ENCODE measurements at regions not wholly inside any gene's neighbourhood (a gene's known extent, or its start where the extent isn't known, plus 50 kb on each side); places are given as distances from the start of the nearest gene placed in this dataset.

DNA sequence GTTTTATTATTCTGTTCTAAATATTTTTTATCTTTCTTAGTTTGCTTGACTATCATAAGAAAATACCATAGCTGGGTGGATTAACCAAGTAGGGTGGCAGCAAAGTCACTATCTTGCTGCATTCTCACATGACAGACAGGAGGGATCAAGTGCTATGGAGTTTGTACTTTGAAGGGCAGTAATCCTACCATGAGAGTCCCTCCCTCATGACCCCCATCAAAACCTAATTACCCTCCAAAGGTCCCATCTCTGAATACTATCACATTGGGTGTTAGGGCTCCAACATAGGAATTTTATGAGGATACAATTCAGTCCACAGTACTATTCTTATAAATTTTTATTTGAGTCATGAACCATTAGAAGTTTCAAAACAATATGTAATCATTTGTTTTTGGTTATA lies 388.5 kb upstream of the B3GALT2 start:
- H3K4me3 ChIP-seq (ENCODE audit: low read depth, low read length) = no peak overlapping the region
- H3K9me3 ChIP-seq (ENCODE audit: control insufficient read depth, insufficient read depth, low read length) = no peaks in the 10 kb centered on the region
- H3K36me3 ChIP-seq (ENCODE audit: control insufficient read depth, insufficient read depth, low read length) = no peaks in the 10 kb centered on the region
- H3K27me3 ChIP-seq (ENCODE audit: control insufficient read depth, insufficient read depth, low read length) = no peaks in the 10 kb centered on the region
- no peak overlapping the region for H3K9ac ChIP-seq (ENCODE audit: low read depth, low read length)
- no peaks in the 10 kb centered on the region for H3K4me1 ChIP-seq (ENCODE audit: control insufficient read depth, insufficient read depth, low read length)

DNA sequence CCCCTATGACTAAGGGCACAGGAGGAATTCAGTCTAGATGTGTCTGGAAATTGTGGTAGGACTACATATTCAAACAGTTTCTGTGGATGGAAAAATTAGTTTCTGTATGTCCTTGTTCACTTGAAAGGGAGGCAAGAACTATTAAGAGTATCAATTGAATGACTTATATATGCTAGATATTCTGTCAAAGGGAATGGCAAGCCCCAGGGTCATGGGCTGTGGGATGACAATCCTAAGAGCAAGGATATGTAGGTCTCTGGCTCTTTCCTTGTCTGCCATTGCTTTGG lies 383.5 kb upstream of the B3GALT2 start:
- Histone ChIP-seq H3K9ac (ENCODE audit: low read depth, low read length) (no peak overlapping the region), H3K9me3 (ENCODE audit: control insufficient read depth, insufficient read depth, low read length) (no peaks in the 10 kb centered on the region), H3K4me3 (ENCODE audit: low read depth, low read length) (no peak overlapping the region), H3K36me3 (ENCODE audit: control insufficient read depth, insufficient read depth, low read length) (no peaks in the 10 kb centered on the region), H3K27me3 (ENCODE audit: control insufficient read depth, insufficient read depth, low read length) (no peaks in the 10 kb centered on the region), H3K4me1 (ENCODE audit: control insufficient read depth, insufficient read depth, low read length) (no peaks in the 10 kb centered on the region)

DNA sequence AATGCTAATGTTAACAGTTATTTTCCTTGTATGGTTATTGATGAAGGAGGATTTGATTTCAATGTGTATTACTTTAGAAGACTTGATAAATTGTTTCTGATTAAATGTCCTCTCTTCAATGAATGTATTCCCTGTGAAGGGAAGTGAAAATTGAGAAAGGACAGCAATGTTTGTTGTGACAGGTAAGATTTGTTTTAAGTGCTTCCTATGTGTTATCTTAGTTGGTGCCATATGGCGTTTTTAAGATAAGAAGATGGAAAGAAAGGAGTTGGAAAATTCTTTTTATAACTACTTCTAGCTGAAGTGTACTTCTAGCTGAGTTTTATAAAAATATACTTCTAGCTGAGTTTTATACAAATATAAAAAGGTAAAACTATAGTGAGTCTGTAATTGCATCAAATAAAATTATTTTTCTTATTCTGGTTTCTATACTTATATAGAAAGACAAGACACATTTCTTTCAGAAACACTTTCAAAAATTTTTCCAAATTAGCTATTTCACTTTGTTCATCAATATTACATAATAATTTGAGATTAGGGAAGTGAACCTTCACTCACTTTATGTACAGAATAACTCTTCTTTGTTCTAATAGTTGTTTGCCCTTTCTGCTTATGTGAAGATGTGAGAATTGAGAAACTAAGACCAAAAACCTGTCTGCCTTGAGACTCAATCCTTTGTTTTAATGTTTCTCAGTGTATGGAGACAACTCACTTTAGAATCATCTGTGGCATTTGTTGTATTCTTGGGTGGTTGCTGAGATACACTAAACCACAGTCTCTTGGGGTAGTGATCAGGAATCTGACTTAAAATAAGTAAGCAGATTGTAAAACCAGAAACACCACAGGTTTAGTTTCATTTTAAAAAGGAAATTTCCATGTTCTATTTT lies 382.9 kb upstream of the B3GALT2 start:
- no peak overlapping the region for H3K9ac ChIP-seq (ENCODE audit: low read depth, low read length)
- H3K27me3 ChIP-seq (ENCODE audit: control insufficient read depth, insufficient read depth, low read length) = no peaks in the 10 kb centered on the region
- H3K4me1 ChIP-seq (ENCODE audit: control insufficient read depth, insufficient read depth, low read length) = no peaks in the 10 kb centered on the region
- no peak overlapping the region for H3K4me3 ChIP-seq (ENCODE audit: low read depth, low read length)
- H3K9me3 ChIP-seq (ENCODE audit: control insufficient read depth, insufficient read depth, low read length) = no peaks in the 10 kb centered on the region
- H3K36me3 ChIP-seq (ENCODE audit: control insufficient read depth, insufficient read depth, low read length) = no peaks in the 10 kb centered on the region

DNA sequence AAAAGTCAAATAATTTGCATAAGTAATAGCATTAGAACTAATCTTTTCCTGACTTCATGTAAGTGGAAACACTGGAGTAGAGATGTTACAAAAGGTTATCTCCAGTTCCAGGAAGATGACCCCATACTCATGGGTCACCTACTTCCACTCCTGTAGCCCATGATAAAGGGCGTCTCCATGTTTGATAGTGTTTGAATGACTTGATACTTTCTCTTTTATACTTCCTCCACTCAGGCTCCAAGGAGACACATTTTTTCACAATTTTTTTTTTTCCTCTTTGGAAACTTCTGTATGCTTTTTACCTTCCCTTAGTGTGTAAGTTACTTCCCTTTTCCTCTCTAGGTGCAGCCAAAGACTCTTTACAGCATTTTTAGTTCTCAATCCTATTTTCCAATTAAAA lies 382.1 kb upstream of the B3GALT2 start:
- Histone ChIP-seq H3K4me3 (ENCODE audit: low read depth, low read length) (no peak overlapping the region), H3K9ac (ENCODE audit: low read depth, low read length) (no peak overlapping the region), H3K4me1 (ENCODE audit: control insufficient read depth, insufficient read depth, low read length) (no peaks in the 10 kb centered on the region), H3K9me3 (ENCODE audit: control insufficient read depth, insufficient read depth, low read length) (no peaks in the 10 kb centered on the region), H3K36me3 (ENCODE audit: control insufficient read depth, insufficient read depth, low read length) (no peaks in the 10 kb centered on the region), H3K27me3 (ENCODE audit: control insufficient read depth, insufficient read depth, low read length) (no peaks in the 10 kb centered on the region)

DNA sequence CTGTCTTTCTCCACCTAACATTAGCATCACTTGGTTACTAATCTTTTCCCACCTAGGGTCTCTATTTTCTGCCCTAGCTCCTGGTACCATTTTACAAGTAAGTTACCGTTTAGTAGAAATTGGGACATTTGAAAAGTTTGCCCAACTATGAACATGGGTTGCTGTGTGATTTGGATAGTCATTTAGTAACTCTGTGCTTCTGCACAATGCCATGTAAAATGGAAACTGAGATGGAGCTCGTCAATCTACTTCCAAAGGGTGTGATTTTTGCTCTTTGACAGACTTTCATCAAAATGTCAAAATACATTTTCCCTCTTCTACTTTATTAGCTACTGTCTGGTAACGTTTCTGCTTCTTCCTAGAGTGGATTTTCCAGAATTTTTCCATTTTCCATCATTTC lies 381.5 kb upstream of the B3GALT2 start:
- Histone ChIP-seq H3K9ac (ENCODE audit: low read depth, low read length) (no peak overlapping the region), H3K27me3 (ENCODE audit: control insufficient read depth, insufficient read depth, low read length) (no peaks in the 10 kb centered on the region), H3K4me1 (ENCODE audit: control insufficient read depth, insufficient read depth, low read length) (no peaks in the 10 kb centered on the region), H3K9me3 (ENCODE audit: control insufficient read depth, insufficient read depth, low read length) (no peaks in the 10 kb centered on the region), H3K4me3 (ENCODE audit: low read depth, low read length) (no peak overlapping the region), H3K36me3 (ENCODE audit: control insufficient read depth, insufficient read depth, low read length) (no peaks in the 10 kb centered on the region)

DNA sequence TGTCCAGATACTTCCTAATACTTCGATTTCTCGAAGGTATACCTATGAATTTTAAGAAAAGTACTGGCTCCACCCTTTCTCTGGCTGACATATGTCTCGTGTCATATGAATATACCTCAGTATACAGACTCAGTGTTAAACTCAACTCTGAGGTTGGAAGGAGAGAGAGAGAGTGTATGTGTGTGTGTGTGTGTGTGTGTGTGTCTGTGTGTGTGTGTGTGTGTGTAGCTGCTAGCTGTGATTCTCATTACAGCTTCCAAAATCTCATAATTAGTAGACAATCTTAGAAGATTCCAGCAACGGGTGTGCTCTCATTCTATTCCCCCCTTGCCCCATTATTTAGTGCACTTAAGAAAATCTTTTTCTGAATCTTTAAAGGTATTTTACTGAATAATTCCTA lies 380.3 kb upstream of the B3GALT2 start:
- Histone ChIP-seq H3K36me3 (ENCODE audit: control insufficient read depth, insufficient read depth, low read length) (no peaks in the 10 kb centered on the region), H3K4me3 (ENCODE audit: low read depth, low read length) (no peak overlapping the region), H3K4me1 (ENCODE audit: control insufficient read depth, insufficient read depth, low read length) (peaks cover 3% of the 10 kb centered on the region), H3K9ac (ENCODE audit: low read depth, low read length) (no peak overlapping the region), H3K27me3 (ENCODE audit: control insufficient read depth, insufficient read depth, low read length) (no peaks in the 10 kb centered on the region), H3K9me3 (ENCODE audit: control insufficient read depth, insufficient read depth, low read length) (no peaks in the 10 kb centered on the region)

- peaks cover 3% of the 10 kb centered on the region for H3K4me1 ChIP-seq (ENCODE audit: control insufficient read depth, insufficient read depth, low read length)
- no peak overlapping the region for H3K4me3 ChIP-seq (ENCODE audit: low read depth, low read length)
- no peaks in the 10 kb centered on the region for H3K36me3 ChIP-seq (ENCODE audit: control insufficient read depth, insufficient read depth, low read length)
- H3K9ac ChIP-seq (ENCODE audit: low read depth, low read length) = no peak overlapping the region
- no peaks in the 10 kb centered on the region for H3K27me3 ChIP-seq (ENCODE audit: control insufficient read depth, insufficient read depth, low read length)
- no peaks in the 10 kb centered on the region for H3K9me3 ChIP-seq (ENCODE audit: control insufficient read depth, insufficient read depth, low read length)
Measured at GRCh38 chr1:193565971-193566577, 379.7 kb upstream of the B3GALT2 start.

GRCh38 chr1:193562121-193562520 lies 375.7 kb upstream of the B3GALT2 start:
- no peaks in the 10 kb centered on the region for H3K9me3 ChIP-seq (ENCODE audit: control insufficient read depth, insufficient read depth, low read length)
- H3K4me3 ChIP-seq (ENCODE audit: low read depth, low read length) = no peak overlapping the region
- no peaks in the 10 kb centered on the region for H3K27me3 ChIP-seq (ENCODE audit: control insufficient read depth, insufficient read depth, low read length)
- H3K36me3 ChIP-seq (ENCODE audit: control insufficient read depth, insufficient read depth, low read length) = no peaks in the 10 kb centered on the region
- no peak overlapping the region for H3K9ac ChIP-seq (ENCODE audit: low read depth, low read length)
- H3K4me1 ChIP-seq (ENCODE audit: control insufficient read depth, insufficient read depth, low read length) = peaks cover 3% of the 10 kb centered on the region

GRCh38 chr1:193558491-193559028 lies 372.1 kb upstream of the B3GALT2 start:
- Histone ChIP-seq H3K9me3 (ENCODE audit: control insufficient read depth, insufficient read depth, low read length) (no peaks in the 10 kb centered on the region), H3K9ac (ENCODE audit: low read depth, low read length) (no peak overlapping the region), H3K36me3 (ENCODE audit: control insufficient read depth, insufficient read depth, low read length) (no peaks in the 10 kb centered on the region), H3K4me1 (ENCODE audit: control insufficient read depth, insufficient read depth, low read length) (peaks cover 3% of the 10 kb centered on the region), H3K4me3 (ENCODE audit: low read depth, low read length) (no peak overlapping the region), H3K27me3 (ENCODE audit: control insufficient read depth, insufficient read depth, low read length) (no peaks in the 10 kb centered on the region)

DNA sequence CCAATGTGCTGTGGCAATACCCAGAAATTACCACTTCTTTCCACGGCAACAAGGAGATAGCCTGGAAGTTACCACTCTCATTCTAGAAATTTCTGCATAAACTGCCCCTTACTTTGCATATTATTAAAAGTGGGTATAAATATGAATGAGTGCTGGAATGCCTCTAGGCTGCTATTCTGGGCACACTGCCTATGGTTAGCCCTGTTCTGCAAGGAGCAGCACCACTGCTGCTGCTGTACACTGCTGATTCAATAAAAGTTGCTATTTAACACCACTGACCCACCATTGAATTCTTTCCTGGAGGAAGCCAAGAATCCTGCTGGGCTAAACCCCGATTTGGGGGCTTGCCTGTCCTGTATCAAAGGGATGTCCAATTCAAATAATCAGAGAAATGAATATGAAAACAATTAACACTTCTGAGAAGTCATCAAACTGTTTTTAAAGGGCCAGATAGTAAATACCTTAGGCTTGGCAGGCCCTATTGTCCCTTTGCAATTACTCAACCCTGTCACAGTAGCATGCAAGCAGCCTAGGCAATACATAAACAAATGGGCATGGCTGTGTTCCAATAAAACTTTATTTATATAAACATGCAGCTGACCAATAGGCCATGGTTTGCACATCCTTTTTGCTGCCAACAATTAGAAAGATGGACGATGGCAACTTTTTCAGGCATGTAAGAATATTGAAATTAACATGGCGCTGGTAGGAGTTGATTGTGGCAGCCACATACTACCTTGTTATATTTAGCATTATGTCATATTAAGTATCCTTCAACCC lies 369.4 kb upstream of the B3GALT2 start:
- Histone ChIP-seq H3K9me3 (ENCODE audit: control insufficient read depth, insufficient read depth, low read length) (no peaks in the 10 kb centered on the region), H3K4me1 (ENCODE audit: control insufficient read depth, insufficient read depth, low read length) (no peaks in the 10 kb centered on the region), H3K27me3 (ENCODE audit: control insufficient read depth, insufficient read depth, low read length) (no peaks in the 10 kb centered on the region), H3K9ac (ENCODE audit: low read depth, low read length) (no peak overlapping the region), H3K4me3 (ENCODE audit: low read depth, low read length) (no peak overlapping the region), H3K36me3 (ENCODE audit: control insufficient read depth, insufficient read depth, low read length) (no peaks in the 10 kb centered on the region)

- Histone ChIP-seq H3K4me3 (ENCODE audit: low read depth, low read length) (no peak overlapping the region), H3K36me3 (ENCODE audit: control insufficient read depth, insufficient read depth, low read length) (no peaks in the 10 kb centered on the region), H3K4me1 (ENCODE audit: control insufficient read depth, insufficient read depth, low read length) (no peaks in the 10 kb centered on the region), H3K27me3 (ENCODE audit: control insufficient read depth, insufficient read depth, low read length) (no peaks in the 10 kb centered on the region), H3K9ac (ENCODE audit: low read depth, low read length) (no peak overlapping the region), H3K9me3 (ENCODE audit: control insufficient read depth, insufficient read depth, low read length) (no peaks in the 10 kb centered on the region)
Measured at GRCh38 chr1:193553564-193553963, 367.2 kb upstream of the B3GALT2 start.

All from iPS-15b (cell line).